Karpas-422 (cell line): ENCODE measurements at regions not wholly inside any gene's neighbourhood (a gene's known extent, or its start where the extent isn't known, plus 50 kb on each side); places are given as distances from the start of the nearest gene placed in this dataset.

Experiments used
- DNase-seq: peaks from one replicate; pipeline ENCODE4 v3.0.0-alpha.2; 2015
- H2AFZ ChIP-seq: fragments of 200-600 bp; sonication (generic); 2 replicates; pipeline ENCODE4 v1.6.1; 2014; ENCODE audit warnings: antibody characterized with exemption, low read length, mixed read lengths
- H3K27ac ChIP-seq: fragments of 200-600 bp; sonication (generic); 2 replicates; pipeline ENCODE4 v1.5.1; 2014; ENCODE audit warnings: mild to moderate bottlenecking, low read length, moderate library complexity
- H3K27me3 ChIP-seq: fragments of 200-600 bp; sonication (generic); 2 replicates; pipeline ENCODE4 v1.6.1; 2014; ENCODE audit warnings: low read length, mixed read lengths
- H3K36me3 ChIP-seq: fragments of 200-600 bp; sonication (generic); 2 replicates; pipeline ENCODE4 v1.6.1; 2014; ENCODE audit warnings: low read length, mixed read lengths; ENCODE audit not compliant: insufficient read depth
- H3K4me1 ChIP-seq: fragments of 200-600 bp; sonication (generic); 2 replicates; pipeline ENCODE4 v1.6.1; 2014; ENCODE audit warnings: mild to moderate bottlenecking, low read length, mixed read lengths
- H3K4me2 ChIP-seq: fragments of 200-600 bp; sonication (generic); 2 replicates; pipeline ENCODE4 v1.6.1; 2014; ENCODE audit warnings: low read length, low read depth, mild to moderate bottlenecking; ENCODE audit not compliant: poor library complexity, severe bottlenecking
- H3K4me3 ChIP-seq: fragments of 200-600 bp; sonication (generic); 2 replicates; pipeline ENCODE4 v1.5.1; 2014; ENCODE audit warnings: mild to moderate bottlenecking, antibody characterized with exemption, low read length, mixed read lengths
- H3K79me2 ChIP-seq: fragments of 200-600 bp; sonication (generic); 2 replicates; pipeline ENCODE4 v1.6.1; 2014; ENCODE audit warnings: mild to moderate bottlenecking, low read length, mixed read lengths
- H3K9ac ChIP-seq: fragments of 200-600 bp; sonication (generic); 2 replicates; pipeline ENCODE4 v1.6.0; 2014; ENCODE audit warnings: low read length
- H3K9me2 ChIP-seq: fragments of 200-600 bp; sonication (generic), shearing (Covaris generic); replicated peaks from 2 replicates; pipeline ENCODE4 v1.6.0; 2014; ENCODE audit warnings: mild to moderate bottlenecking, low read length, moderate library complexity; ENCODE audit not compliant: insufficient read depth
- H3K9me3 ChIP-seq: fragments of 300-700, 200-600 bp; sonication (generic); 2 replicates; pipeline ENCODE4 v1.6.1; 2014; ENCODE audit warnings: low read length, mixed read lengths
- H4K20me1 ChIP-seq: fragments of 200-600 bp; sonication (generic); 2 replicates; pipeline ENCODE4 v1.6.1; 2014; ENCODE audit warnings: mild to moderate bottlenecking, antibody characterized with exemption, low read length, low read depth; ENCODE audit not compliant: insufficient read depth

GRCh38 chr3:110236976-110237610 lies 834.5 kb upstream of the NECTIN3 start:
- no peak overlapping the region for H3K9ac ChIP-seq
- H3K4me3 ChIP-seq: no peak overlapping the region
- H3K27me3 ChIP-seq: no peaks in the 10 kb centered on the region
- no peak overlapping the region for H3K4me2 ChIP-seq
- no peaks in the 10 kb centered on the region for H4K20me1 ChIP-seq
- no peak for DNase-seq
- H3K79me2 ChIP-seq: no peaks in the 10 kb centered on the region
- H3K36me3 ChIP-seq: no peaks in the 10 kb centered on the region
- H3K4me1 ChIP-seq: no peaks in the 10 kb centered on the region
- no peaks in the 10 kb centered on the region for H3K9me2 ChIP-seq
- peaks cover 24% of the 10 kb centered on the region for H3K9me3 ChIP-seq
- H3K27ac ChIP-seq: no peak overlapping the region
- H2AFZ ChIP-seq: no peak overlapping the region

- Histone ChIP-seq H4K20me1 (no peaks in the 10 kb centered on the region), H3K9me3 (peaks cover 29% of the 10 kb centered on the region), H3K27me3 (no peaks in the 10 kb centered on the region), H3K4me2 (no peak overlapping the region), H3K9me2 (no peaks in the 10 kb centered on the region), H3K4me1 (no peaks in the 10 kb centered on the region), H3K4me3 (no peak overlapping the region), H3K36me3 (no peaks in the 10 kb centered on the region), H3K79me2 (no peaks in the 10 kb centered on the region), H3K9ac (no peak overlapping the region), H3K27ac (no peak overlapping the region), H2AFZ (no peak overlapping the region)
- no peak for DNase-seq
Observed at GRCh38 chr3:110243081-110243480, 828.5 kb upstream of the NECTIN3 start.

GRCh38 chr3:110246796-110247376 lies 824.7 kb upstream of the NECTIN3 start:
- Histone ChIP-seq H4K20me1 (no peaks in the 10 kb centered on the region), H3K79me2 (no peaks in the 10 kb centered on the region), H3K36me3 (no peaks in the 10 kb centered on the region), H3K9me3 (peaks cover 25% of the 10 kb centered on the region), H3K4me3 (no peak overlapping the region), H3K27me3 (no peaks in the 10 kb centered on the region), H3K4me2 (no peak overlapping the region), H3K4me1 (no peaks in the 10 kb centered on the region), H3K9ac (no peak overlapping the region), H3K9me2 (no peaks in the 10 kb centered on the region), H2AFZ (no peak overlapping the region), H3K27ac (no peak overlapping the region)
- no peak for DNase-seq

GRCh38 chr3:110248666-110249065 lies 823.0 kb upstream of the NECTIN3 start:
- Histone ChIP-seq H2AFZ (no peak overlapping the region), H3K36me3 (no peaks in the 10 kb centered on the region), H4K20me1 (no peaks in the 10 kb centered on the region), H3K4me2 (no peak overlapping the region), H3K79me2 (no peaks in the 10 kb centered on the region), H3K9me3 (peaks cover 27% of the 10 kb centered on the region), H3K27ac (no peak overlapping the region), H3K27me3 (no peaks in the 10 kb centered on the region), H3K4me1 (no peaks in the 10 kb centered on the region), H3K4me3 (no peak overlapping the region), H3K9me2 (no peaks in the 10 kb centered on the region), H3K9ac (no peak overlapping the region)
- DNase-seq: no peak

GRCh38 chr3:110253794-110254193 lies 817.8 kb upstream of the NECTIN3 start:
- H3K79me2 ChIP-seq: no peaks in the 10 kb centered on the region
- no peak overlapping the region for H3K4me3 ChIP-seq
- H3K9ac ChIP-seq: no peak overlapping the region
- no peaks in the 10 kb centered on the region for H3K4me1 ChIP-seq
- no peaks in the 10 kb centered on the region for H3K36me3 ChIP-seq
- no peak overlapping the region for H3K27ac ChIP-seq
- no peak for DNase-seq
- H3K9me3 ChIP-seq: peaks cover 17% of the 10 kb centered on the region
- no peaks in the 10 kb centered on the region for H3K9me2 ChIP-seq
- H4K20me1 ChIP-seq: no peaks in the 10 kb centered on the region
- no peak overlapping the region for H2AFZ ChIP-seq
- H3K27me3 ChIP-seq: no peaks in the 10 kb centered on the region
- H3K4me2 ChIP-seq: no peak overlapping the region

GRCh38 chr3:110254591-110254990 lies 817.0 kb upstream of the NECTIN3 start:
- no peak overlapping the region for H3K9ac ChIP-seq
- H3K9me3 ChIP-seq: peaks cover 12% of the 10 kb centered on the region
- no peak overlapping the region for H3K4me3 ChIP-seq
- no peaks in the 10 kb centered on the region for H4K20me1 ChIP-seq
- DNase-seq: no peak
- H3K4me1 ChIP-seq: no peaks in the 10 kb centered on the region
- H3K79me2 ChIP-seq: no peaks in the 10 kb centered on the region
- no peaks in the 10 kb centered on the region for H3K27me3 ChIP-seq
- H3K36me3 ChIP-seq: no peaks in the 10 kb centered on the region
- no peak overlapping the region for H3K27ac ChIP-seq
- no peak overlapping the region for H3K4me2 ChIP-seq
- H3K9me2 ChIP-seq: no peaks in the 10 kb centered on the region
- H2AFZ ChIP-seq: no peak overlapping the region

GRCh38 chr3:110261141-110261540 lies 810.5 kb upstream of the NECTIN3 start:
- Histone ChIP-seq H3K79me2 (no peaks in the 10 kb centered on the region), H3K9me2 (no peaks in the 10 kb centered on the region), H3K4me1 (no peaks in the 10 kb centered on the region), H3K4me2 (no peak overlapping the region), H3K27me3 (no peaks in the 10 kb centered on the region), H3K27ac (no peak overlapping the region), H3K9me3 (peaks cover 3% of the 10 kb centered on the region), H3K36me3 (no peaks in the 10 kb centered on the region), H3K9ac (no peak overlapping the region), H3K4me3 (no peak overlapping the region), H2AFZ (no peak overlapping the region), H4K20me1 (no peaks in the 10 kb centered on the region)
- DNase-seq: no peak

- Histone ChIP-seq H4K20me1 (no peaks in the 10 kb centered on the region), H3K9ac (no peak overlapping the region), H3K4me2 (no peak overlapping the region), H2AFZ (no peak overlapping the region), H3K27ac (no peak overlapping the region), H3K79me2 (no peaks in the 10 kb centered on the region), H3K27me3 (no peaks in the 10 kb centered on the region), H3K4me3 (no peak overlapping the region), H3K9me3 (no peaks in the 10 kb centered on the region; the same call in none of the 2 replicates), H3K4me1 (no peaks in the 10 kb centered on the region), H3K36me3 (no peaks in the 10 kb centered on the region), H3K9me2 (no peaks in the 10 kb centered on the region)
- DNase-seq: no peak
Observed at GRCh38 chr3:110262896-110263295, 808.7 kb upstream of the NECTIN3 start.
